MM.1S (cell line): ENCODE measurements at regions not wholly inside any gene's neighbourhood (a gene's known extent, or its start where the extent isn't known, plus 50 kb on each side); places are given as distances from the start of the nearest gene placed in this dataset.

ENCODE experiments used
- CTCF ChIP-seq: fragments of 300-600 bp; sonication (generic); IDR thresholded peaks from 2 replicates; pipeline ENCODE4 v1.5.1; 2016; ENCODE audit warnings: antibody characterized with exemption, low read length, mixed read lengths
- EZH2 ChIP-seq: fragments of 300-600 bp; sonication (generic); optimal IDR thresholded peaks from 2 replicates; pipeline ENCODE3; 2017; ENCODE audit warnings: low read depth, mild to moderate bottlenecking, antibody characterized with exemption, low read length, mixed read lengths
- EZH2phosphoT487 ChIP-seq: fragments of 300-600 bp; sonication (generic); IDR thresholded peaks from 2 replicates; pipeline ENCODE4 v1.6.1; 2018; ENCODE audit warnings: antibody characterized with exemption, low read length

GRCh38 chr3:145290010-145290409 lies 871.0 kb downstream of the PLOD2 start:
- TF ChIP-seq CTCF (no peak), EZH2 (no peak), EZH2phosphoT487 (no peak)
